GM21423 (cell line): ENCODE measurements at regions not wholly inside any gene's neighbourhood (a gene's known extent, or its start where the extent isn't known, plus 50 kb on each side); places are given as distances from the start of the nearest gene placed in this dataset.

ENCODE experiments used
- ATAC-seq: cut with Tn5 transposase; IDR thresholded peaks from one replicate; pipeline ENCODE4 v1.9.1; 2021; ENCODE audit warnings: mild to moderate bottlenecking, moderate library complexity; ENCODE audit not compliant: unreplicated experiment

DNA sequence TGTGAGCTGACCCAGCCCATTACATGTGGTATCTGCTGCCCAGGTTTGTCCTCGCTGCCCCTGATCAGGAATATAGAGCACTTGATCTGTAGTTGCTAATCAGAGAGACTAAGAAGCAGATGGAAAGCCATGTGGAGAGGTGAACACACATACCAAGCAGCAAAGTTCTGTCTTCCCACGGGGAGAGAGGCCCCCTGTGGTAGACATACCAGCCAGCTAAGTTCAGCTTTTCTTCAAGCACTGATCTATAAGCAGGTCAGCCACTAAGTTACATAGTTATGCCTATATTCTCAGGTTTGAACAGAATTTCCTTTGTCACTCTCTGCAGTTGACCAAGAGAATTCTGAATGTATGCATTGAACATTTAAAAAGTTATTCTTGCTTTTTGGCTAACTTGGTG lies 76.4 kb downstream of the DDX3Y start:
- ATAC-seq = no peak

DNA sequence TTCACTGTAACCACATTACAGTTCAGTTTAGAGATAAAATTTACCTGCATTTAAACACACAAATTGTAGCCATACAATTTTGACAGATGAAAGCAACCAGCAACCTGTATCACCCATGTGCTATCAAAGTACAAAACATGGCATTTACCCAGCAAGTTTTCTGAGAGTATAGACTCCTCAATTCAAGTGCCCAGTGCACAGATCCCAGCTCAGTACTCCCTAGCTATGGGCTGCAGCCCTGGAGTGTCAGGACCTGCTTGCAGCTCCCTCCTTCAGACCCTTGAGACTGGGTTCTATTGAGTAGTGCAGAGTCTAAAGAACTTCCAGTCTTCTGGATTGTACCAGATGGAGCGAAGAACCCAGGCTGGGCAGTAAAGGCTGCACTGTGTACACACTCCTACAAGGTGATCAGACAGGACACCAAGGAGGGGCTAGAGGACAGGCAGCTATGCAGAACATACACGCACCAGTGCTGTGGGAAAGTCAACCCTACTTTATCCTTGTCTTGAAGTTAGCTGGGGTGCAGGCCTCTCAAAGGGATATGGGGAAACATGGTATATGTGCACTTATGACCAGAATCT lies 77.7 kb downstream of the DDX3Y start:
- ATAC-seq = no peak

DNA sequence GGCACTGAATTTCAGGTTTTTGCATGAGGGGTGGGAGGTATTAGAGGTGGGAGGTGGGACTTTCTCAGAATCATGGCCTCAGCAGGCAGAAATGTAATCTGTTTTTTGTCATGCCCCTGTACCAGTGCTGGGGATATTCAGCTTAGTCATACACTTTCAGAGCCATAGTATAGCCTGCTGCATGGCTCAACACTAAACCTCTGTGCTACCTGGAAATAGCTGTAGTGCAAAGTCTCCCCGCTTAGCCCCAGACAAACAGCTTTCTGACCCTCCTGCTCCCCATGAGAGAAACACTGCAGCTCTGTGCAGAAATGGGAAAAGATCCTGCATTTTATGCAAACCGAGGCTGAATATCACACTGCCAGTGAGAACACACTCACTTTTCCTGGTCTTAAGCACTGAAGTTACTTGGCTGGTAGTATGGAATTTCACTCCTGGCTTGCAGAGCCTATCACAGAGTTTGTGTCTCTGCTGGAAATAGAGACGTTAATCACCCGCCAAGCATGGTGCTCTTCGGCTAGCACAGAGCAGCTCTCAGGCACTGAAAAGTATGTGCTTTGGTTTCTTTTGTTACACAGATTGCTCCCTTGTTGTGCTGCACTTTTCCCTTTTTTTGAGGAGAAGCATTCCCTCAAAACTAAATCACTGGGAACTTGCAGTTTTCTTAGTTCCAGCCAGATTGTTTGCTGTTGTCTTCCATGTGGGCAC lies 80.1 kb downstream of the DDX3Y start:
- no peak for ATAC-seq

DNA sequence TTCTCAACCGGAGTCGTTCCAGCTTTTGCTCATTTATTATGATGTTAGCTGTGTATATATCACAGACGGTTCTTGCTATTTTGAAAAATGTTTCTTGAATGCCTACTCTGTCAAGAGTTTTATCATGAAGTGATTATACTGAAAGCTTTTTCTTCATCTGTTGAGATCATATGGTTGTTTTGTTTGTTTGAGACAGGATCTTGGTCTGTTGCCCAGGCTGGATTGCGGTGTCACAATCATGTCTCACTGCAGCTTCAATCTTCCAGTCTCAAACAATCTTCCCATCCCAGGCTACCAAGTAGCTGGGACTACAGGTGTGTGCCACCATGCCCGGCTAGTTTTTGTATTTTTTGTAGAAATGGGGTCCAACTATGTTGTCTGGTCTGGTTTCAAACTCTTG lies 112.8 kb downstream of the DDX3Y start:
- ATAC-seq = no peak

DNA sequence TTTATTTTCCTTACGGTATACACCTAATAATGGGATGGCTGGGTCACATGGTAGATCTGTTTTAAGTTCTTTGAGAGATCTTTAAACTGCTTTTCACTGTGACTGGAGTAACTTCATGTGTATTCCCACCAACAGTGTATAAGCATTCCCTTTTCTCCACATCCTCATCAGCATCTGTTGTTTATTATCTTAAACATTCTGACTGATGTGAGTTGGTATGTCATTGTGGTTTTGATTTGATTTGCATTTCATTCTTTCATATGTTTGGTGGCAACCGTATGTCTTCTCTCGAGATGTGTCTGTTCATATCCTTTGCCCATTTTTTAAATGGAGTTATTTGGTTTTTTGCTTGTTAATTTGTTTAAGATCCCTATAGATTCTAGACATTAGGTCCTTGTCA lies 114.8 kb downstream of the DDX3Y start:
- ATAC-seq = no peak

DNA sequence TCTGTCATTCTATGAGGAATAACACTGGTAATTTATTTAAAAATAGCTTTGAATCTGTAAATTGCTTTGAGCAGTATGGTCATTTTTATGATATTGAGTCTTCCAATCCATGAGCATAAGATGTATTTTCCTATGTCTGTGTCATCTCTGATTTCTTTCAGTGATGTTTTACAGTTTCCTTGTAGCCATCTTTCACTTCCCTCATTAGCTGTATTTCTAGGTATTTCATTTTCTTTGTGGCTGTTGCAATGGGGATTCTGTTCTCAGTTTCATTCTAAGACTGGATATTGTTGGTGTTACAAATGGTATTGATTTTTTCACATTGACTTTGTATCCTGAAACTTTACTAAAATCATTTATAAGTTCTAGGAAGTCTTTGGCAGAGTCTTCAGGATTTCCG lies 116.2 kb downstream of the DDX3Y start:
- no peak for ATAC-seq

DNA sequence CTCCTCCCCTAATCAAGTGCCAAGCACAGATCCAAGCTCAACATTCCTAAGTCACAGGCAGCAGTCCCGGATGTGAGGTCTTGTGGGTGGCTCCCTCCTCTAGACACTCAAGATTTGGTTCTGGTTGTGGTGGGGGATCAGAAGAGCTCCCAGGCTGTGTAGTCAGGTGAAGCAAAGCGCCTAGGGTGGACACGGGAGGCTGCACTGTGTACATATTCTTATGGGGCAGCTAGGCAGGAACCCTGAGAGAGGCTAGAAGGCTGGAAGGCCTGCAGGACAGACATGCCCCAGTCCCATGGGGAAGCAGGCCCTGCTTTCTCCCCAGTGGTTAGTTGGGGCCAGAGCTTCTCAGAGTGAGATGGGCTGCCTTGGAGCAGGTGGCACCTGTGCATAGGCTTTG lies 118.9 kb downstream of the DDX3Y start:
- no peak for ATAC-seq

DNA sequence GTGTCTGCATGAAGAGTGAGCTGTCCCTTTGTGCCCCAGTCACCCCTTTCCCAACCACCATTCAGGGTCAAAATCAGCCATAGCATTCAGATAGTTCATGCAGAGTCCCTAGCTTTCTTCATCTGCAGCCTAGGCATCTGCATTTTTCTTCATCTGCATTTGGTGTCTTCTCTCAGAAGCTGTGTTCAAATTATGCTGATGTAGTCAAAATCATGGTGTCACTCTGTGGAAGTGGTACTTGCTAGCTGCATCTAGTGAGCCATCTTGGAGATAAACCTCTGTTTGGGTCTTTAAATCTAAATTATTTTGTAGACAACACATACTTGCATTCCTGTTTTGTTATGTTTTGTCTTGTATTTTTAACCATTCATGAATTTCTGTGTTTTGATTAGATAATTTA lies 119.8 kb downstream of the DDX3Y start:
- ATAC-seq = no peak

DNA sequence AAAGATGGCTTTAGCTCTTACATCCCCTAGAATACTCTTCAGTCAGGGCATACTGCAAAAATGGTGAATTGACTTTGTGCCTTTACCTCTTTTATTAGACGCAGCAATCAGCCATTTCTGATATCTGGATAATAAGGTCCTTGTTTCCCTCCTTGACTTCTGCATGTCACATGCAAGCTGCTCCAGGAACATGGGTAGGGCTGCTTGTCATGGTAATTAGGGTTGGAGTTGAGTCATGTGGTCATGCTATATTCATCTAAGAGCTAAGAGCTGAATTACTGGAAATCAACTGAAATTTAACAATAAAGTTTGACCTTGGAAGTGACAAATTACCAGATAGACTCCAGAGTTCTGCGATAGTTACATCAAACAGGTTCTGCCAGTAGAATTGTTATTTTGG lies 122.2 kb downstream of the DDX3Y start:
- ATAC-seq = no peak

DNA sequence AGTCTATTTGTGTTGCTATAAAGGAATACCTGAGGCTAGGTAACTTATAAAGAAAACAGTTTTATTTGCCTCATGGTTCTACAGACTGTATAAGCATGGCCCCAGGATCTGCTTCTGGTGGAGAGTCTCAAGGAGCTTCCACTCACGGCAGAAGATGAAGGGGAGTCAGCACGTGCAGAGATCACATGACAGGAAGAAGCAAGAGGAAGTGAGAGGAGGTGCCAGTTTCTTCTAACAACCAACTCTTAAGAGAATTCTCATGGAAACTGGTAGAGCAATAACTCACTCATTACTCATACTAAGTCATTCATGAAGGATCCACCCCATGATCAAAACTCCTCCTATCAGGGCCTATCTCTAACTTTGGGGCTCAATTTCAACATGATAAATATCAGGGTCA lies 135.6 kb downstream of the DDX3Y start:
- no peak for ATAC-seq

DNA sequence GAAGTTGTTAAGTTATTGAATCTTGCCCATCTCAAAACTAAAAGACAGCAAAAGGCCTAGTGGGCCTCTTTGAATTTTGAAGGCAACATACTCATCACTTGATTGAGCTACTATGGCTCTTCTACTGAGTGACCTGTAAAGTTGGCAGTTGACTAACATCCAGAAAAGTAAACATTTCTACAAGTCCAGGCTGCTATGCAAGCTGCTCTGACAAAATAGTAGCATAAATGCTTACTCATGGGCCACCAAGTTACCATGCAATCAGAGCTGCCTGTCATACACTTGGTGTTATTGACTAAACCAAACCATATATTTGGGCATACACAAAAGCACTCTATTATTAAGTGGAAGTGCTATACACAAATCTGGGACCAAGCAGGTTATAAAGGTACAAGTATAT lies 148.8 kb downstream of the DDX3Y start:
- ATAC-seq = no peak

DNA sequence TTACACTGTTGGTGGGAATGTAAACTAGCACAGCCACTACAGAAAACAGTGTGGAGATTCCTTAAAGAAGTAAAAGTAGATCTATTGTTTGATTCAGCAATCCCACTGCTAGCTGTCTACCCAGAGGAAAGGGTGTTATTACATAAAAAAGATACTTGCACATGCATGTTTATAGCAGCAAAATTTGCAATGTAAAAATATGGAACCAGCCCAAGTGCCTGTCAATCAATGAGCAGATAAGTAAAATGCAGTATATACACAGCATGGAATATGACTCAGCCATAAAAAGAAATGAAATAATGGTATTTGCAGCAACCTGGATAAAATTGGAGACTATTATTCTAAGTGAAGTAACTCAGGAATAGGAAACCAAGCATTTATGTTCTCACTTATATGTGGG lies 161.7 kb downstream of the DDX3Y start:
- no peak for ATAC-seq

DNA sequence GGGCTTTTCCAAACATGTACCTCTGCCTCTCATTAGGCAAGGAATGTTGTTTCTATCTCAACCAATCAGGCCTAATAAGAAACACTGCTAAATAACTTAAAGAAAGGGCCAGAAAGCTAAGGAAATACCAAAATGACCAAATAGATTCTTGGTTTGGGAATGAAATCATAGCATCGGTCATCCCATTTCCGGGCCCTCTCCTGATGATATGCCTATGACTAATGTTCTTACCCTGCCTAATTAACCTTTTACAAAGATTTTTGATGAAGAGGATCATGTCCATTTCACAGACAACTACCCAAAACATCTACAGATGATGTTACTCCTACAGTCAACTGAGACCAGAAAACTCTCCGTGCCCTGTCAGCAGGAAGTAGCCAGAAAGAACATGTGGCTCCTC lies 164.0 kb downstream of the DDX3Y start:
- no peak for ATAC-seq

DNA sequence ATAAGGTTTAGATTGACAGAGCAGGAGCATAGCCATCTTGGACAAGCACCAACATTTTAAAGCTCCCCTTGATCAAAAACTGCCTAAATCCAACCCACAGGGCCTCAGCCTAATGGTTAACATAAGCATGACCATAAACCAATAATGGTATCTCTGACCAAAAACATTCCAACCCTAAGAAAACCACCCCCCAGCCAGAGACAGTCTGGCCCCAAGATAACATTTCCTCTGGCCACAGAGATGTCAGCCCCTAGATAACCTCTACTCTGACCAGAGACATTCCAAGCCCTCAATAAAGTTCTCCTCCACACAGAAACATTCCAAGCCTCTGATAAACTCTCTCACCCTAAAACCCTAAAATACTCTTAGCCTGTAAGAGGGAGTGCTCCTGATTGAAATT lies 164.4 kb downstream of the DDX3Y start:
- ATAC-seq = no peak

DNA sequence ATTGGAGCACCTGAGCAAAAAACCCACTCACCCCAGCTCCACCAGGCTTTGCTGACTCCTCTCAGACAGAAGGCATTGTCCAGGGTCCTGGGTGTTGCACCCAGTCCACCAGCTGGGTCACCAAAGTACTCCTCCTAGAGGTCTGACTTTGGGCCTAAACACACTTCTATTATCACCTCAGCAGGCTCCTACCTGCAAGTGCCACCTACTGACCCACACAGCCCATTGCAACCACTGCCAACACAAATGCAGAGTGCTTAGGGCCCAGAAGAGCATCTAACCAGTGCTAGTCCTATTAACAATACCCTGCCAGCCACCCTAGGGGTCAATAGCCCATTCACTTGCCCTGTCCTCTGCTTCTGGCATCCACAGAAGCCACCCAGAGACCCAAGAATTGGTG lies 178.1 kb downstream of the DDX3Y start:
- no peak for ATAC-seq

DNA sequence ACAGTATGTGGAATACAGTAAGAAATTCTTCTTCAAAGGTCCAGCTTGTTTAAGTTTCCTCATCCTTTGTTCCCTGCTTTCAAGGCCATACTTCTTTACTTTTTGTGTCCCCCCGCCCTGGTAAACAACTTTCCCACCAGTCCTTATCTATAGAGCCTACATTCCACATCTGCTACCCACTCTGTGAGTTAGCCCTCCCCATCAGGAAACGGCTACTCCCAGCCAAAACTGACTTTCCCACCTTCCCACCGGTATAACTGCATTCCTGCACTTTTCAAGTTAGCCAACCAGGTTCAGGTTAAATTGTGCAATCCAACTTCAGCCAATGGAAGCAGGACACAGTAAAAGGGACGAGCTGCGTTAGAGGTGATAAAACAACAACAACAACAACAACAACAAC lies 186.9 kb downstream of the DDX3Y start:
- ATAC-seq = no peak

DNA sequence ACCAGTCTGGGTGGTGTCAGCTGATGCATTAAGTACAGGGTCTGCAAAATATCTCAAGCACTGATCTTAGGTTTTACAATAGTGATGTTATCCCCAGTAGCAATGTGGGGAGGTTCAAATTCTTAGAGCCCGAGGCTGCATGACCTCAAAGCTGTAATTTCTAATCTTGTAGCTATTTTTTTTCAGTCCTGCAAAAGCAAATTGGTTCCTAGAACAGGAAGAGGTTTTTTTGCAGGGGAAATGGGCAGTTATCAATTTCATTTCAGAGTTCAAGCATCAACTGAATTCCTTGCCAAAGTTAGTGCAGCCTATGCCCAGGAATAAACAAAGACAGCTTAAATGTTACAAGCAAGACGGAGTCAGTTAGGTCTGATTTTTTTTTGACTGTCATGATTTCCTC lies 188.3 kb downstream of the DDX3Y start:
- ATAC-seq = no peak

DNA sequence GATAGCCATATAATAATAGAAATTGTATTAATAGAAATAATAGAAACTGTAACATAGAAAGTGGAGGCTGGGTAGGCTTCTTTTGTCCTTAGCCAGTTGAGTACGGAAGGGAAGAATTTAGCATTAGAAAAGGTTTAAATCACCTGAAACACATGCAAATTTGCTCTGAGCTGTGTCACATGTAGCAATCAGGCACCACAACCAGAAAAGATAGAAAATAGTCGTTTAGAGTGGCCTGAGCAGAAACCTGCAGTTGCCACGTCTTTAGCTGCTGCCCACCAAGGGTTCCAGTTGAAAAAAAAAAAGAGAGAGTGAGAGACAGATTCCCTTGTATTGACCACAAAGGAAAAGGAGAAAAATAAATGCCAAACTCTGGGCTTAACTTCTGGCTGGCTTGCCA lies 188.8 kb downstream of the DDX3Y start:
- ATAC-seq = no peak

DNA sequence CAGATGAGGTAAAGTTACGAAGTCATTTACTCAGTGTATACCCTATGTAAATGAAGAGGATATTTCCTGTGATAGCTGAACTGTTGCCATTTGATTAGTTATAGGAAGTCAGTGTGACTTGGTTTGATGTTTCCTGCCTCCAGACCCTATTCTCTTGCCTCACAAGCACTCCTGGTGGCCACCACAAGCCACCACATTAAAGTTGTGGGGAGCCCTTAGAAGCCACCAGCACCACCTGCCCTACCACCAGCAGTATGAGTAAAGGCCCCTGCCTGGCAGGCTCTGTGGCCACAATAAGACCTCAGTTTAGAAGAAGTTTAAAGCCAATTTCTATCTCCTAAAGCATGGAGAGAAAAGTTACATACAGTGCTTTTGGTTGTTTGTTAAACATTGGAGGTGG lies 189.7 kb downstream of the DDX3Y start:
- ATAC-seq = no peak

DNA sequence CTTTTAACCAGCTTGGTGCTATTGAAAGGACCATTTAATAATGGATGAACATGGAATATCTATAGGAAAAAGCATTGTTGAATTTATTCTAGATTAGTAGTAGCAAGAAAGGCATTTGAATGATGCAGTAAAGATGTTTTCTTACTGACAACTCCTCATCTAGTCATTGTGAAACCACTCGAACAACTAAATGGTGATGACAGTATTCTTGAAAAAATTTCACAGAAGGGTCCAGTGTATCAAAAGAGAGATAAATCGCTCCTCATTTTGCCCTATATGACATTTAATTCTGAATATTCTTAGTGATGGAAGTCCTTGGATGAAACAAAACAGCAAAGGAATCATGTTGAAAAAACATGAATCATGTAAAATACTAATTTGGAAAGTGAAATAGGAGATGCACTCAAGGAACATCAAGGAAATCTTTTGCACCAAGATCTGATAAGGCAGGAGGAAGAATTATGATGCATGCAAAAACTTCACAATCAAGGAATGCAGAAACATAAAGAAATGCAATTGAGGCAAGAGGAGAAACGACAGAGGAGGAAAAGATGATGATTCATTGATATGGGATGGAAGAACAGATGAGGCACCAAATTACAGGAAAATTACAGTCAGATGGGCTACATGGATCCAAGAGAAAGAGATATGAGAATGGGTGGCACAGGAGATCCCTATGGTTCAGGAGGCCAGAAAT lies 190.4 kb downstream of the DDX3Y start:
- no peak for ATAC-seq

DNA sequence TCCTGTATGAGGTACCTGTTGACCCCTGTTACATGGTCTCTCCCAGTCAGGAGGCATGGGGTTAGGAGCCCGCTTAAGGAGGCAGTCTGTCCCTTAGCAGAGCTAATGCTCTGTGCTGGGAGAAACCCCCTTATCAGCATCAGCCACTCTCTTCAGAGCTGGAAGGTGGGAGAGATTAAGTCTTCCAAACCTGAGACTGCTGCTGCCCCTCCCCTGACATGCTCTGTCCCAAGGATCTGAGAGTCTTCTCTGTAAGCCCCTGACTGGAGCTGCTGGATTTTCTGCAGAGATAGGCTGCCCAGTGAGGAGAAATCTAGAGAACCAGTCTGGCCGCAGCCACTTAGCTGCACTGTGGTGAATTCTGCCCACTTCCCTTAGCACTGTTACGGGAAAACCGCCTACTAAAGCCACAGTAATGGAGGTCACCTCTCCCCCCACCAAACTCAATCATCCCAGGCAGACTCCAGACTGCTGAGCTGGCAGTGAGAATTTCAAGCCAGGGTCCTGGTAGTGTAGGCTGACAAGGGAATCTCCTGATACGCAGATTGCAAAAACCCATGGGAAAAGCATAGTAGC lies 222.3 kb downstream of the DDX3Y start:
- peak; percentile 96 for ATAC-seq

DNA sequence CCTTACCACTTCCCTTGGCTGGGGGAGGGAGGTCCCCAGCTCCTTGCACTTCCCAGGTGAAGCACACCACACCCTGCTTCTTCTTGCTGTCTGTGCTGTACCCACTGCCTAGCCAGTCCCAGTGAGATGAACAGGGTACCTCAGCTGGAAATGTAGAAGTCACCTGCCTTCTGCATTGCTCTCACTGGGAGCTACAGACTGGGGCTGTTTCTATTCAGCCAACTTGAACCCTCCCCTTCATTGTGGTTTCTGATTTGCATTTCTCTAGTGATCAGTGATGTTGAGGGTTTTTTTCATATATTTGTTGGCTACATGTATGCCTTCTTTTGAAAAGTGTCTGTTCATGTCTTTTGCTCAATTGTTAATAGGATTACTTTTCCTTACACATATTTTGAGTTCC lies 222.8 kb downstream of the DDX3Y start:
- peak; percentile 78 for ATAC-seq
